ENCODE measurements at regions not wholly inside any gene's neighbourhood (a gene's known extent, or its start where the extent isn't known, plus 50 kb on each side); places are given as distances from the start of the nearest gene placed in this dataset.

GRCh38 chr18:55119016-55119415 lies 159.8 kb upstream of the CCDC68 start:
- TF ChIP-seq CTCF (IDR thresholded peaks at IDR 0.05) (no peak), POLR2A (IDR thresholded peaks at IDR 0.05) (no peak), POLR2AphosphoS5 (IDR thresholded peaks at IDR 0.05) (no peak)

Data from prostate gland (tissue), 2 donors.